ENCODE measurements at regions not wholly inside any gene's neighbourhood (a gene's known extent, or its start where the extent isn't known, plus 50 kb on each side); places are given as distances from the start of the nearest gene placed in this dataset.

GRCh38 chr13:91078093-91078679, 269.3 kb upstream of the MIR17HG start:
- TF ChIP-seq, protein P1, sequence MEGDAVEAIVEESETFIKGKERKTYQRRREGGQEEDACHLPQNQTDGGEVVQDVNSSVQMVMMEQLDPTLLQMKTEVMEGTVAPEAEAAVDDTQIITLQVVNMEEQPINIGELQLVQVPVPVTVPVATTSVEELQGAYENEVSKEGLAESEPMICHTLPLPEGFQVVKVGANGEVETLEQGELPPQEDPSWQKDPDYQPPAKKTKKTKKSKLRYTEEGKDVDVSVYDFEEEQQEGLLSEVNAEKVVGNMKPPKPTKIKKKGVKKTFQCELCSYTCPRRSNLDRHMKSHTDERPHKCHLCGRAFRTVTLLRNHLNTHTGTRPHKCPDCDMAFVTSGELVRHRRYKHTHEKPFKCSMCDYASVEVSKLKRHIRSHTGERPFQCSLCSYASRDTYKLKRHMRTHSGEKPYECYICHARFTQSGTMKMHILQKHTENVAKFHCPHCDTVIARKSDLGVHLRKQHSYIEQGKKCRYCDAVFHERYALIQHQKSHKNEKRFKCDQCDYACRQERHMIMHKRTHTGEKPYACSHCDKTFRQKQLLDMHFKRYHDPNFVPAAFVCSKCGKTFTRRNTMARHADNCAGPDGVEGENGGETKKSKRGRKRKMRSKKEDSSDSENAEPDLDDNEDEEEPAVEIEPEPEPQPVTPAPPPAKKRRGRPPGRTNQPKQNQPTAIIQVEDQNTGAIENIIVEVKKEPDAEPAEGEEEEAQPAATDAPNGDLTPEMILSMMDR (conservative IDR thresholded peaks at IDR 0.05; ENCODE audit: low read depth, low read length): peak; percentile 65
- TF ChIP-seq EZH2 (IDR thresholded peaks at IDR 0.05; ENCODE audit: borderline replicate concordance, low read depth, low read length, poor library complexity, severe bottlenecking): no peak

All from A673 (cell line).